ENCODE measurements at regions not wholly inside any gene's neighbourhood (a gene's known extent, or its start where the extent isn't known, plus 50 kb on each side); places are given as distances from the start of the nearest gene placed in this dataset.
A peak's percentile ranks its signal among the peaks of the same experiment; 100 is the strongest.

DNA sequence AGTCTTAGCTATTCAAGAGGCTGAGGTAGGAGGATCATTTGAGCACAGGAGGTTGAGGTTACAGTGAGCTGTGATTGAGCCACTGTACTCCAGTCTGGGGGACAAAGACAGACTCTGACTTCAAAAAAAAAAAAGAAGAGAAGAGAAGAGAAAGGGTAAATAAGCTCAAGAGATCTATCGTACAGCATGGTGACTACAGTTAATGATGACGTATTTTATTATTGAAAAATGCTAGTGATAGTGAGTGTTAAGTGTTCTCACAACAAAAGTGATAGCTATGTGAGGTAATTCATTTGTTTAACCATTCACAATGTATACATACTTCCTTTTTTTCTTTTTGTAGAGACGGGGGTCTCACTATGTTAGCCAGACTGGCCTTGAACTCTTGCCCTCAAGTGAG is 121.5 kb upstream of the RPL34 start:
- Histone ChIP-seq H3K9me3 (ENCODE audit: low read length) (peaks cover 8% of the 10 kb centered on the region), H2AFZ (ENCODE audit: low read length) (no peak overlapping the region), H3K27ac (ENCODE audit: low read depth, low read length, poor library complexity, severe bottlenecking) (no peak overlapping the region), H3K36me3 (ENCODE audit: insufficient read depth, low read length) (no peaks in the 10 kb centered on the region), H3K4me1 (ENCODE audit: insufficient read depth, low read length, poor library complexity, severe bottlenecking) (no peaks in the 10 kb centered on the region), H3K79me2 (ENCODE audit: insufficient read depth, low read depth, low read length) (no peaks in the 10 kb centered on the region), H3K4me3 (ENCODE audit: low read depth, low read length, poor library complexity, severe bottlenecking) (no peak overlapping the region), H3K4me2 (ENCODE audit: low read length) (no peak overlapping the region), H4K20me1 (ENCODE audit: insufficient read depth, low read length) (no peaks in the 10 kb centered on the region), H3K9me2 (ENCODE audit: insufficient read depth, low read length) (no peaks in the 10 kb centered on the region; the same call in 1 of the 2 replicates)
- CTCF ChIA-PET (ENCODE audit: unreplicated experiment), result no interaction called here
- intact Hi-C loops (cut with micrococcal nuclease; ENCODE audit: unreplicated experiment), result no loop called here
- TF ChIP-seq, protein P1, sequence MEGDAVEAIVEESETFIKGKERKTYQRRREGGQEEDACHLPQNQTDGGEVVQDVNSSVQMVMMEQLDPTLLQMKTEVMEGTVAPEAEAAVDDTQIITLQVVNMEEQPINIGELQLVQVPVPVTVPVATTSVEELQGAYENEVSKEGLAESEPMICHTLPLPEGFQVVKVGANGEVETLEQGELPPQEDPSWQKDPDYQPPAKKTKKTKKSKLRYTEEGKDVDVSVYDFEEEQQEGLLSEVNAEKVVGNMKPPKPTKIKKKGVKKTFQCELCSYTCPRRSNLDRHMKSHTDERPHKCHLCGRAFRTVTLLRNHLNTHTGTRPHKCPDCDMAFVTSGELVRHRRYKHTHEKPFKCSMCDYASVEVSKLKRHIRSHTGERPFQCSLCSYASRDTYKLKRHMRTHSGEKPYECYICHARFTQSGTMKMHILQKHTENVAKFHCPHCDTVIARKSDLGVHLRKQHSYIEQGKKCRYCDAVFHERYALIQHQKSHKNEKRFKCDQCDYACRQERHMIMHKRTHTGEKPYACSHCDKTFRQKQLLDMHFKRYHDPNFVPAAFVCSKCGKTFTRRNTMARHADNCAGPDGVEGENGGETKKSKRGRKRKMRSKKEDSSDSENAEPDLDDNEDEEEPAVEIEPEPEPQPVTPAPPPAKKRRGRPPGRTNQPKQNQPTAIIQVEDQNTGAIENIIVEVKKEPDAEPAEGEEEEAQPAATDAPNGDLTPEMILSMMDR (conservative IDR thresholded peaks at IDR 0.05; ENCODE audit: low read length), result no peak
- TF ChIP-seq EZH2phosphoT487 (IDR thresholded peaks at IDR 0.05; ENCODE audit: borderline replicate concordance, low read depth, low read length), result no peak
- POLR2A ChIA-PET, result interaction anchor here (0.7 to 1.4 kb wide), 2 partner anchors 9 to 178 kb away, joined by 4 to 5 read pairs; no protein-coding TSS in a partner anchor
- no TSS peak for BruUV-seq (replicated peaks)
- no peak for DNase-seq (ENCODE audit: low spot score)

DNA sequence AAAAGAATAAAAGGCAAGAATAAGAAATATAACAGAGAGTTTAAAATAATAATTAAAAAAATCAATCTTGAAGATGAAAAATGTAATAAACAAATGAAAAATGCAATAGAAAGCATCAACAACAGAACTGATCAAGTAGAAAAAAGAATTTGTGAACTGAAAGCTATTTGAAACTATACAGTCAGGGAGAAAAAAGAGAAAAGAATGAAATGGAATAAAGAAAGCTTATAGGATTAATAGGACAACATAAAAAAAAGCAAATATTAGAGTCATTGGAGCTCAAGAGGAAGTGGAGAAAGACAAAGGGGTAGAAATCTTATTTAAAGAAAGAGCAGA is 126.8 kb upstream of the RPL34 start:
- Histone ChIP-seq H3K9me3 (ENCODE audit: low read length) (peaks cover 17% of the 10 kb centered on the region), H3K9me2 (ENCODE audit: insufficient read depth, low read length) (no peaks in the 10 kb centered on the region; the same call in 1 of the 2 replicates), H3K36me3 (ENCODE audit: insufficient read depth, low read length) (no peaks in the 10 kb centered on the region), H2AFZ (ENCODE audit: low read length) (no peak overlapping the region), H4K20me1 (ENCODE audit: insufficient read depth, low read length) (no peaks in the 10 kb centered on the region), H3K4me3 (ENCODE audit: low read depth, low read length, poor library complexity, severe bottlenecking) (no peak overlapping the region), H3K79me2 (ENCODE audit: insufficient read depth, low read depth, low read length) (no peaks in the 10 kb centered on the region), H3K27ac (ENCODE audit: low read depth, low read length, poor library complexity, severe bottlenecking) (no peak overlapping the region), H3K4me1 (ENCODE audit: insufficient read depth, low read length, poor library complexity, severe bottlenecking) (no peaks in the 10 kb centered on the region), H3K4me2 (ENCODE audit: low read length) (no peak overlapping the region)
- TF ChIP-seq, protein P1 (conservative IDR thresholded peaks at IDR 0.05; ENCODE audit: low read length), result no peak
- no peak for TF ChIP-seq EZH2phosphoT487 (IDR thresholded peaks at IDR 0.05; ENCODE audit: borderline replicate concordance, low read depth, low read length)
- intact Hi-C loops (cut with micrococcal nuclease; ENCODE audit: unreplicated experiment), result loop anchor here (1.0 kb wide), 2 partner anchors 463 to 475 kb away; no protein-coding TSS in a partner anchor
- no TSS peak for BruUV-seq (replicated peaks)
- CTCF ChIA-PET (ENCODE audit: unreplicated experiment), result no interaction called here
- POLR2A ChIA-PET, result interaction anchor here (0.7 to 1.3 kb wide), 3 partner anchors 9 to 710 kb away, joined by 3 to 5 read pairs (median 5); no protein-coding TSS in a partner anchor
- no peak for DNase-seq (ENCODE audit: low spot score)

DNA sequence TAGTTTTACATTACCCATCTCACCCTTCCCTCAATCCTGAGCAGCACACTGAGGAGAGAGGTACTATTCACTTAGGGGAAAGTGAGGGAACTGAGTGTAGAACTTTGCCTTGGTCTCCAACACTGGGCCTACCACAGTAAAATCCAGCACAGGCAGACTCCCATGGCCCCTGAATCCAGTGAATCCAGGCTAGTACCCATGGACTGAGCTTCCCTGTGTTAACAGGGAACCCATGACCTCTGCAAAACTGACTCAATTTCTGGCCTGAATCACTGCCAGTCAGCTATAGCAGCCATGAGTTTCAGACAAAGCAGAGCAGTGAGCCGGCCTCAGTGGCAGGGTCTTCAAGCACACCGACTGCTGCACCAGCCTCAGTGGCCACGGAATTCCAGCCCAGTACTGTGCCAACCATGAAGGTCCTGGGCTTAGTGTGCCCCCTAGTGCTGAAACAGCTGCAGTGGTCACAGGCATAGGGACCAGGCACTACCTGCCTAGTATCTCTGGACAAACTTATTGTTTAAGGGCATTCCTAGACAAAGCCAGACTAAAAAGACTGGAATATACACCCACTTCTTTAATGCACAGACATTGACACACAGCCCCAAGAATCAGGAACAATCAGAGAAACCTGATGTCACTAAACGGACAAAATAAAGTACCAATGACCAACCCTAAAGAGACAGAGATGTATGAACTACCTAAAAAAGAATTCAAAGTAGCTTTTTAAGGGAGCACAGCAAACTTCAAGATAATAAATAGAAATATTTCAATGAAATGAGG is 127.4 kb upstream of the RPL34 start:
- POLR2A ChIA-PET, result interaction anchor here (0.7 to 1.3 kb wide), 3 partner anchors 9 to 711 kb away, joined by 3 to 5 read pairs (median 5); no protein-coding TSS in a partner anchor
- CTCF ChIA-PET (ENCODE audit: unreplicated experiment), result no interaction called here
- TF ChIP-seq, protein P1 (conservative IDR thresholded peaks at IDR 0.05; ENCODE audit: low read length), result peak; percentile 73
- TF ChIP-seq EZH2phosphoT487 (IDR thresholded peaks at IDR 0.05; ENCODE audit: borderline replicate concordance, low read depth, low read length), result no peak
- intact Hi-C loops (cut with micrococcal nuclease; ENCODE audit: unreplicated experiment), result loop anchor here (1.0 kb wide), 2 partner anchors 463 to 475 kb away; no protein-coding TSS in a partner anchor
- Histone ChIP-seq H4K20me1 (ENCODE audit: insufficient read depth, low read length) (no peaks in the 10 kb centered on the region), H3K4me2 (ENCODE audit: low read length) (no peak overlapping the region), H3K27ac (ENCODE audit: low read depth, low read length, poor library complexity, severe bottlenecking) (no peak overlapping the region), H2AFZ (ENCODE audit: low read length) (no peak overlapping the region), H3K9me2 (ENCODE audit: insufficient read depth, low read length) (no peaks in the 10 kb centered on the region; the same call in 1 of the 2 replicates), H3K9me3 (ENCODE audit: low read length) (peaks cover 17% of the 10 kb centered on the region), H3K4me1 (ENCODE audit: insufficient read depth, low read length, poor library complexity, severe bottlenecking) (no peaks in the 10 kb centered on the region), H3K79me2 (ENCODE audit: insufficient read depth, low read depth, low read length) (no peaks in the 10 kb centered on the region), H3K36me3 (ENCODE audit: insufficient read depth, low read length) (no peaks in the 10 kb centered on the region), H3K4me3 (ENCODE audit: low read depth, low read length, poor library complexity, severe bottlenecking) (no peak overlapping the region)
- peak; percentile 39 for DNase-seq (ENCODE audit: low spot score)
- no TSS peak for BruUV-seq (replicated peaks)

Measured in OCI-LY7 (cell line).